MCF 10A (cell line): ENCODE measurements at regions not wholly inside any gene's neighbourhood (a gene's known extent, or its start where the extent isn't known, plus 50 kb on each side); places are given as distances from the start of the nearest gene placed in this dataset.

Experiments used
- BruUV-seq: library from RNA; stranded (reverse); fragments of 400-500 nt; replicated peaks from 2 replicates; lab custom pipeline; 2021; lab: Mats Ljungman, UMichigan
- CTCF ChIA-PET: fragments of 300-600 bp; sonication (Branson Sonifier 250); formaldehyde crosslinking; extraction: SDS; loops from one replicate; lab custom pipeline; 2021; ENCODE audit warnings: antibody characterized with exemption, inconsistent platforms; lab: Yijun Ruan, JAX
- POLR2A ChIA-PET: fragments of 300-600, 350-650 bp; sonication (Branson Sonifier 250); formaldehyde crosslinking; extraction: SDS; loops from one replicate; lab custom pipeline; 2020; ENCODE audit warnings: antibody characterized with exemption, inconsistent platforms; lab: Yijun Ruan, JAX
- DNase-seq: peaks from one replicate; pipeline ENCODE4 v3.0.0-alpha.2; 2018; ENCODE audit not compliant: unreplicated experiment
- H3K27ac Mint-ChIP-seq: one replicate; pipeline ENCODE4 v1.8.0; 2022; ENCODE audit warnings: mild to moderate bottlenecking, low read depth, mixed read lengths; ENCODE audit not compliant: unreplicated experiment
- H3K27me3 Mint-ChIP-seq: one replicate; pipeline ENCODE4 v1.8.0; 2022; ENCODE audit warnings: mixed read lengths; ENCODE audit not compliant: insufficient read depth, unreplicated experiment
- H3K36me3 Mint-ChIP-seq: one replicate; pipeline ENCODE4 v1.8.0; 2022; ENCODE audit warnings: mild to moderate bottlenecking, moderate library complexity, mixed read lengths; ENCODE audit not compliant: insufficient read depth, unreplicated experiment
- H3K4me1 Mint-ChIP-seq: one replicate; pipeline ENCODE4 v1.8.0; 2022; ENCODE audit warnings: mixed read lengths; ENCODE audit not compliant: insufficient read depth, unreplicated experiment
- H3K4me3 Mint-ChIP-seq: one replicate; pipeline ENCODE4 v1.8.0; 2022; ENCODE audit warnings: mild to moderate bottlenecking, moderate library complexity, mixed read lengths; ENCODE audit not compliant: unreplicated experiment
- H3K9me3 Mint-ChIP-seq: one replicate; pipeline ENCODE4 v1.8.0; 2022; ENCODE audit warnings: mixed read lengths; ENCODE audit not compliant: unreplicated experiment
- intact Hi-C: fragments of 100-400 bp; cut with micrococcal nuclease; formaldehyde crosslinking; loops from 2 replicates; pipeline ENCODE4 v1.14.1; 2022
- TF ChIP-seq, protein P1 (sequence below): fragments of 200-600 bp; IDR thresholded peaks from one replicate; pipeline ENCODE4 v1.8.0; 2022; ENCODE audit warnings: antibody characterized with exemption, mild to moderate bottlenecking; ENCODE audit not compliant: unreplicated experiment

DNA sequence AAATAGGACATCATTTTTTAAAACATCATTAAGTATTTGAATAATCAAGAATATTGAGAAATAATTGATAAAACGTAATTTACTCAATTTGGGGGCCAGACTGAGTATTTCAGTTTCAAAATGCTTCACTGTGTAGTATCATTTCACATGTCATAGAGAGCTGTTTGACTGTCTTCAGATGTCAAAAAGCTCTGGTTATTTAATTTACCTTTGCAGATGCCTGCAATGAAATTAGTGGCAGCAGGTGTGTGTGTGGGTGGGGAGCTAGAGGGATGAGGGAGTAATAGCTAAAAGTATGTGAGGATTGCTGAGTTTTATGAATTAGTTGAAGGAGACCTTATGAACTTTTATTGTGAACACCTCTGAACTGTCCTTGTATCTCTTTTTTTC is 567.2 kb upstream of the MEF2C start:
- Mint-ChIP-seq H3K27me3 (no peaks in the 10 kb centered on the region), H3K9me3 (peaks cover 5% of the 10 kb centered on the region), H3K36me3 (no peaks in the 10 kb centered on the region), H3K27ac (no peak overlapping the region), H3K4me3 (no peak overlapping the region), H3K4me1 (no peaks in the 10 kb centered on the region)
- no peak for DNase-seq
- BruUV-seq: no TSS peak
- ChIA-PET POLR2A (no interaction called here), CTCF (no interaction called here)
- intact Hi-C loops: loop anchor here (10.0 kb wide), 1 partner anchor 135 kb away; no protein-coding TSS in a partner anchor
- TF ChIP-seq, protein P1, sequence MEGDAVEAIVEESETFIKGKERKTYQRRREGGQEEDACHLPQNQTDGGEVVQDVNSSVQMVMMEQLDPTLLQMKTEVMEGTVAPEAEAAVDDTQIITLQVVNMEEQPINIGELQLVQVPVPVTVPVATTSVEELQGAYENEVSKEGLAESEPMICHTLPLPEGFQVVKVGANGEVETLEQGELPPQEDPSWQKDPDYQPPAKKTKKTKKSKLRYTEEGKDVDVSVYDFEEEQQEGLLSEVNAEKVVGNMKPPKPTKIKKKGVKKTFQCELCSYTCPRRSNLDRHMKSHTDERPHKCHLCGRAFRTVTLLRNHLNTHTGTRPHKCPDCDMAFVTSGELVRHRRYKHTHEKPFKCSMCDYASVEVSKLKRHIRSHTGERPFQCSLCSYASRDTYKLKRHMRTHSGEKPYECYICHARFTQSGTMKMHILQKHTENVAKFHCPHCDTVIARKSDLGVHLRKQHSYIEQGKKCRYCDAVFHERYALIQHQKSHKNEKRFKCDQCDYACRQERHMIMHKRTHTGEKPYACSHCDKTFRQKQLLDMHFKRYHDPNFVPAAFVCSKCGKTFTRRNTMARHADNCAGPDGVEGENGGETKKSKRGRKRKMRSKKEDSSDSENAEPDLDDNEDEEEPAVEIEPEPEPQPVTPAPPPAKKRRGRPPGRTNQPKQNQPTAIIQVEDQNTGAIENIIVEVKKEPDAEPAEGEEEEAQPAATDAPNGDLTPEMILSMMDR: no peak

DNA sequence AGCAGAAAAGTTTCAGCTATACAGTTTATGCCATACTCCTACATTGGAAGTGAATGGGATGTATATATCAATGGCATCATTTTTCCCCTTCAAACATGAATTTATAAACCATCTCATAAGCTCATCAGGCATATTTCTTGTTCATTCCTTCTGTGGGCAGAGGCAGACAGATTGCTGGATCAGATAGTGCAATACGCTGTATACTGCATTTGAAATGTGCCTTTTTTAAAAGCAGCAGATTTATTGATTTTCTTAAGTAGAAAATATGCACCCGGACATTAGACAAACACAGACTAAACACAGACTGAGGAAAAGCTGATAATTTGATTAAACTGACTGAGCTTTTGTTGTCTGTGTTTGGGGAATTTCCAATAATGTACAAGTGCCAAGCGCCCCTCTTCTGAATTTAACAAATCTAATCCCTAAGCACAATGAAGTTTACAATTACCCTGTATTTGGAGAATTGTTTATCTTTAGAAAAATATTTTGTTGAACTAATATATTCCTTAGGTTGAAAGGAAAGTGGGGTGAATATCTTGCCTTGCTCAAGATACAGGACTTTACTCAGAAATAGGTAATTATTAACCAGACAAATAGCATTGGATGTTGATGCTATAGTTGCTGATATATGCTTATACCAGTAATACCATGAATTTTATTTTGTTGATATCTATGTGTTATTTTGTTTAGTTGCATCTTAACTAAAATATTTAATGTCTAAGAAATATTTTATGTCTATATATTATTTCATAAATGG is 566.6 kb upstream of the MEF2C start:
- no peak for DNase-seq
- intact Hi-C loops: loop anchor here (10.0 kb wide), 1 partner anchor 135 kb away; no protein-coding TSS in a partner anchor
- BruUV-seq: no TSS peak
- TF ChIP-seq, protein P1: no peak
- Mint-ChIP-seq H3K4me1 (peaks cover under 1% of the 10 kb centered on the region), H3K27me3 (no peaks in the 10 kb centered on the region), H3K9me3 (no peaks in the 10 kb centered on the region), H3K4me3 (no peak overlapping the region), H3K36me3 (no peaks in the 10 kb centered on the region), H3K27ac (no peak overlapping the region)
- POLR2A ChIA-PET: interaction anchor here (1.0 kb wide), 1 partner anchor 13 kb away, joined by 3 read pairs; no protein-coding TSS in a partner anchor
- CTCF ChIA-PET: interaction anchor here (0.7 kb wide), 2 partner anchors 448 to 719 kb away, joined by 3 read pairs; no protein-coding TSS in a partner anchor

DNA sequence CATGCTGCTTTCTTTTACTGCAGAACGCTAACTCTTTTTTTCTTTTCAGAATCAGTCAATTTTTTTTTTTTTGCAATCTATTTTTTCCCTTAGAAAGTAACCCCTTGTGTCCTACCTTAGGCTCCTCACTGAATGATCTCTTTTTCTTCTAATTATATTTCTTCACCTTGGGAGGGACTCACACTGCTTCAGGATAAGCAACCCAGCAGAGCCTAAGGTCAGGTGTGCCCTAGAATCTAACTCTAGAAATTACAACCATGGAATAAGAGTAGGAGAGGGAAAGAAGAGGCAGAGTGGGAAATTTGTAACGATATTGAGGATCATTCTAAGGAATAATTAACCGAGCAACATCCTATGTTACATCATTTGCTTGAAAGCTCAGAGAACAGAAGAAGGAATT is 564.0 kb upstream of the MEF2C start:
- no peak overlapping the region for H3K4me3 Mint-ChIP-seq
- ChIA-PET CTCF (interaction anchor here (0.6 kb wide), 1 partner anchor 38 kb away, joined by 3 read pairs; no protein-coding TSS in a partner anchor), POLR2A (no interaction called here)
- BruUV-seq: no TSS peak
- H3K9me3 Mint-ChIP-seq: no peaks in the 10 kb centered on the region
- no peaks in the 10 kb centered on the region for H3K36me3 Mint-ChIP-seq
- H3K27me3 Mint-ChIP-seq: no peaks in the 10 kb centered on the region
- peaks cover 5% of the 10 kb centered on the region for H3K4me1 Mint-ChIP-seq
- TF ChIP-seq, protein P1: no peak
- no peak for DNase-seq
- intact Hi-C loops: no loop called here
- H3K27ac Mint-ChIP-seq: no peak overlapping the region

DNA sequence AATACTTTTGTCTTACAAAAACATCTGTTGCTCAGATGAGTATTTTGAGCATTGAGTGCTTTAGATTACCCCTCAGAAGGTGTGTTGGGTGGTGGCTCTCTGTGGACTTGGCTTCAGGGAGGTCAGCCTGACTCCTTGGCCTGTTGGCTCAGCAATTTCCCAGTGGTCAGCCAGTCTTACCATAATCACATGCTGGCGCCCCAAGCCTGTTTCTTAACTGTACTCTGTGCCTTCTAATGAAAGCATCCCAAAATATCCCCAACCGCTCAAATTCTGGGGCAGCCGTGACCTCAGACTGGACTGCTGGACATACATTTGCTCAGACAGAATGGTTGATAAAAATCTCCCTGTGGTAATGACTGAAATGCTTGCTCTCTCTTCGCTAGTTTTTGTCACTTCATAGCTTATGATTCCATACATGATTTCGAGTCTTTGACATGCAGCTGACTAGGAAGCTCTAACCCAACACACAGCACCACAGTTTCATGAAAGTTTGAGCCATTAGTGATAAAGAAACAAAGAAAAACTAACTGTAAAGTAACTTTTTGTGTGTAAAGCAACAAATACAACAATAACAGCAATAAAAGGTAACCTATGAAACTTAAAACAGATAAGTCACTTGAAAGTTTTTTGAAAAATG is 562.2 kb upstream of the MEF2C start:
- no peak overlapping the region for H3K27ac Mint-ChIP-seq
- no peak for DNase-seq
- no peaks in the 10 kb centered on the region for H3K36me3 Mint-ChIP-seq
- no TSS peak for BruUV-seq
- no peaks in the 10 kb centered on the region for H3K27me3 Mint-ChIP-seq
- TF ChIP-seq, protein P1: no peak
- H3K9me3 Mint-ChIP-seq: no peaks in the 10 kb centered on the region
- H3K4me1 Mint-ChIP-seq: peaks cover 5% of the 10 kb centered on the region
- POLR2A ChIA-PET: interaction anchor here (1.0 kb wide), 1 partner anchor 13 kb away, joined by 3 read pairs; no protein-coding TSS in a partner anchor
- intact Hi-C loops: no loop called here
- no peak overlapping the region for H3K4me3 Mint-ChIP-seq
- CTCF ChIA-PET: no interaction called here
